ENCODE measurements at regions not wholly inside any gene's neighbourhood (a gene's known extent, or its start where the extent isn't known, plus 50 kb on each side); places are given as distances from the start of the nearest gene placed in this dataset.

DNA sequence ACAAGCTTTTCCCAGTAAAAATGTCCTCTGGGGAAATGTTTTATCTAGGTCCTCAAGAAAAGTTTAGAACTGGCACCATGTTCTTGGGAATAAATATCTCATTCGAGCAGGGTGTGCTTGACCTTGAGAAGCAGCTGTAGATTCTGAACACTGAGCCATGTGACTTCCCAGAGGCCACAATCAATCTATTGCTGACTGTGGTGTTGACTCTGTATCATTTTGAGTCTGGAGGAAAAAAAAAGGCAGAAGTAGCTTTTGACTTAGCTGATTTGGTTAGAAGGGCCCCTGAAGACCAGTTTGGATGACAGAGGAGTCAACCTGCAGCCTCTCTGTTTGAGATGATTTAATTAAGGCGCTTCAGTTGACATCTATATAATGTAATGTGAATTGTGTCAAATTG is 592.4 kb upstream of the SEL1L start:
- Histone ChIP-seq H4K8ac (ENCODE audit: low read length) (no peak overlapping the region), H2AK5ac (ENCODE audit: low read length, severe bottlenecking) (no peak overlapping the region), H3K18ac (ENCODE audit: low read depth in 1 of 2, low read length in 2 of 2) (no peak overlapping the region), H2AFZ (ENCODE audit: low read depth, low read length) (no peak overlapping the region), H3K27ac (ENCODE audit: low read length, poor library complexity, severe bottlenecking) (no peak overlapping the region), H3K4ac (ENCODE audit: low read depth in 1 of 2, low read length in 2 of 2) (no peak overlapping the region), H3K14ac (ENCODE audit: low read length in 2 of 2) (no peak overlapping the region), H3K36me3 (ENCODE audit: control insufficient read depth in 1 of 2, insufficient read depth in 2 of 2, low read depth in 1 of 2, low read length in 2 of 2) (no peaks in the 10 kb centered on the region), H2BK5ac (ENCODE audit: low read depth, low read length, poor library complexity, severe bottlenecking) (no peak overlapping the region), H3K4me2 (ENCODE audit: low read length, poor library complexity, severe bottlenecking) (no peak overlapping the region), H2BK120ac (ENCODE audit: low read depth, low read length) (no peak overlapping the region), H3K9me3 (ENCODE audit: control insufficient read depth, low read length) (peaks cover 4% of the 10 kb centered on the region), H4K91ac (ENCODE audit: low read length) (no peak overlapping the region), H3K27me3 (ENCODE audit: control insufficient read depth in 1 of 2, insufficient read depth in 1 of 2, low read length in 2 of 2) (no peaks in the 10 kb centered on the region), H2BK12ac (ENCODE audit: low read length in 2 of 2) (no peak overlapping the region), H3K79me1 (replicated peaks; ENCODE audit: low read length, poor library complexity, severe bottlenecking) (no peaks in the 10 kb centered on the region), H3K23ac (ENCODE audit: low read length in 2 of 2) (no peak overlapping the region), H3K4me1 (ENCODE audit: control insufficient read depth, insufficient read depth, low read depth, low read length) (no peaks in the 10 kb centered on the region), H3K4me3 (ENCODE audit: insufficient read depth in 1 of 2, low read depth in 1 of 2, low read length in 2 of 2) (no peak overlapping the region), H2BK15ac (ENCODE audit: low read depth, poor library complexity, severe bottlenecking) (no peak overlapping the region), H3K9ac (ENCODE audit: low read length) (no peak overlapping the region)
- no peak for DNase-seq
- WGBS, result 16% methylated on average over 1 of the region's 2 CpGs

DNA sequence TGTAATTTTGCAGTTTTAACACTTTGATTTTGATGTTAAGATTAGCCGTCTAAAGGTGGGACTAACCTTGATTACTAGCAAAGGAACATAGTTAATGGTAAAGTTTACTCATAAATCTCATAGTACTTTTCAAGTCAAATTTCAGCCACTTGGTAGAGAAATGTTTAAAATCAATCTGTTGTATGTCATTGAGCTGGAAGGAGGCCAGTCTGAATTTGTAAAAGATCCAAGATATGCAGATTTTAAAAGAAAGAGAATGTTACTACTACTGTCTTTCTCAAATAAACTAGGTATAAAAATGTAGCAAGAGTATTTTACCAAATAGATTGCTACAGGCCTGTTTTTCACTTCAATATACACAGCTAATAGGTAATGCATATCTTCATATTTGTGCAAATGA is 600.8 kb upstream of the SEL1L start:
- H2AK5ac ChIP-seq (ENCODE audit: low read length, severe bottlenecking), result no peak overlapping the region
- H2BK15ac ChIP-seq (ENCODE audit: low read depth, poor library complexity, severe bottlenecking), result no peak overlapping the region
- H2BK12ac ChIP-seq (ENCODE audit: low read length in 2 of 2), result no peak overlapping the region
- H3K9ac ChIP-seq (ENCODE audit: low read length), result no peak overlapping the region
- DNase-seq, result no peak
- H3K4me3 ChIP-seq (ENCODE audit: insufficient read depth in 1 of 2, low read depth in 1 of 2, low read length in 2 of 2), result no peak overlapping the region
- no peak overlapping the region for H2BK5ac ChIP-seq (ENCODE audit: low read depth, low read length, poor library complexity, severe bottlenecking)
- H3K9me3 ChIP-seq (ENCODE audit: control insufficient read depth, low read length), result peaks cover 20% of the 10 kb centered on the region
- no peak overlapping the region for H3K4me2 ChIP-seq (ENCODE audit: low read length, poor library complexity, severe bottlenecking)
- no peak overlapping the region for H3K18ac ChIP-seq (ENCODE audit: low read depth in 1 of 2, low read length in 2 of 2)
- H3K27ac ChIP-seq (ENCODE audit: low read length, poor library complexity, severe bottlenecking), result no peak overlapping the region
- no peak overlapping the region for H2AFZ ChIP-seq (ENCODE audit: low read depth, low read length)
- no CpG with 5 or more reads among the region's 1 CpG for WGBS
- H3K14ac ChIP-seq (ENCODE audit: low read length in 2 of 2), result no peak overlapping the region
- H3K4ac ChIP-seq (ENCODE audit: low read depth in 1 of 2, low read length in 2 of 2), result no peak overlapping the region
- H3K36me3 ChIP-seq (ENCODE audit: control insufficient read depth in 1 of 2, insufficient read depth in 2 of 2, low read depth in 1 of 2, low read length in 2 of 2), result no peaks in the 10 kb centered on the region
- H4K8ac ChIP-seq (ENCODE audit: low read length), result no peak overlapping the region
- H3K79me1 ChIP-seq (replicated peaks; ENCODE audit: low read length, poor library complexity, severe bottlenecking), result no peaks in the 10 kb centered on the region
- no peak overlapping the region for H3K23ac ChIP-seq (ENCODE audit: low read length in 2 of 2)
- H3K4me1 ChIP-seq (ENCODE audit: control insufficient read depth, insufficient read depth, low read depth, low read length), result no peaks in the 10 kb centered on the region
- no peak overlapping the region for H2BK120ac ChIP-seq (ENCODE audit: low read depth, low read length)
- no peak overlapping the region for H4K91ac ChIP-seq (ENCODE audit: low read length)
- H3K27me3 ChIP-seq (ENCODE audit: control insufficient read depth in 1 of 2, insufficient read depth in 1 of 2, low read length in 2 of 2), result no peaks in the 10 kb centered on the region

DNA sequence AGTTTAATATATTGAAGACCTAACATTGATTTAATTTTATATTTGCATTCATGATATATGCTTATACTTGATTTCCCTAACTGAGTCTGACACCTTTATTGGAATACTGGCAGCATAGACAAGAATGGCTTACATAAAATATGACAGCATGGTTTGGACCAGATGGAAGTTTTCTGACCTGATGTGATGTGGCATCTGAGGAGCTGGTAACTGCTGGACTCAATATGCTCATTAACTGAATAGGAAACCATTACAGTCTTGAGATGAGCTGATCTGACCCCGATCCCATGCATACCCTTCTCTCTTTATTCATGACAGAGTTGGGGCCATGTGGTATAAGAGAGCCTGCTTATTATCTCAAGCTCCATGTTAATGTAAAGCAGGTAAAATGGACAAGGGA is 604.8 kb upstream of the SEL1L start:
- H3K4me3 ChIP-seq (ENCODE audit: insufficient read depth in 1 of 2, low read depth in 1 of 2, low read length in 2 of 2), result no peak overlapping the region
- H4K8ac ChIP-seq (ENCODE audit: low read length), result no peak overlapping the region
- WGBS, result 20% methylated on average over 1 of the region's 1 CpG

DNA sequence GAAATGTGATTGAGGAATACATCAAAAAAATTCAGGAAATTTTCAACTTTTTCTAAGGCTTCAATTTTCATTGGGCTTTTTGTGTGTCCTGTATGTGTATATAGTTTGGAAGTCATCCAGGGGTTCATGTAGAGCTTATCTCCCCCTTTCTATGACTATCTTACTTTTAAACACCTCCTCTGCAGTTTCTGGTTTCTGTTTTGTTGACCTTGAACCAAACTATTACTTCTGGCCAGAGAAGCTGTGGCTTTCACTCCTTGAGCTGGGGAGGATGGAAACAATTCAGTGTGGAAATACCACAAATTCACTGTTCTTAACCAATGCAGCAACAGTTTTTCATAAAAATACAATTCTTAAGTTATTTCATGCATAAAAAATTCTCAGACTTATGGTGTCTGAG is 613.2 kb upstream of the SEL1L start:
- Histone ChIP-seq H3K14ac (ENCODE audit: low read length in 2 of 2) (no peak overlapping the region), H3K4me1 (ENCODE audit: control insufficient read depth, insufficient read depth, low read depth, low read length) (no peaks in the 10 kb centered on the region), H2BK120ac (ENCODE audit: low read depth, low read length) (no peak overlapping the region), H3K4me2 (ENCODE audit: low read length, poor library complexity, severe bottlenecking) (no peak overlapping the region), H3K79me1 (replicated peaks; ENCODE audit: low read length, poor library complexity, severe bottlenecking) (no peaks in the 10 kb centered on the region), H3K23ac (ENCODE audit: low read length in 2 of 2) (no peak overlapping the region), H3K4ac (ENCODE audit: low read depth in 1 of 2, low read length in 2 of 2) (no peak overlapping the region), H3K9ac (ENCODE audit: low read length) (no peak overlapping the region), H3K36me3 (ENCODE audit: control insufficient read depth in 1 of 2, insufficient read depth in 2 of 2, low read depth in 1 of 2, low read length in 2 of 2) (no peaks in the 10 kb centered on the region), H4K91ac (ENCODE audit: low read length) (no peak overlapping the region), H3K27ac (ENCODE audit: low read length, poor library complexity, severe bottlenecking) (no peak overlapping the region), H3K27me3 (ENCODE audit: control insufficient read depth in 1 of 2, insufficient read depth in 1 of 2, low read length in 2 of 2) (no peaks in the 10 kb centered on the region), H4K8ac (ENCODE audit: low read length) (no peak overlapping the region), H3K18ac (ENCODE audit: low read depth in 1 of 2, low read length in 2 of 2) (no peak overlapping the region), H2BK12ac (ENCODE audit: low read length in 2 of 2) (no peak overlapping the region), H2BK5ac (ENCODE audit: low read depth, low read length, poor library complexity, severe bottlenecking) (no peak overlapping the region), H2AFZ (ENCODE audit: low read depth, low read length) (no peak overlapping the region), H3K4me3 (ENCODE audit: insufficient read depth in 1 of 2, low read depth in 1 of 2, low read length in 2 of 2) (no peak overlapping the region), H2AK5ac (ENCODE audit: low read length, severe bottlenecking) (no peak overlapping the region), H3K9me3 (ENCODE audit: control insufficient read depth, low read length) (no peaks in the 10 kb centered on the region), H2BK15ac (ENCODE audit: low read depth, poor library complexity, severe bottlenecking) (no peak overlapping the region)
- DNase-seq, result no peak

More for the DNA sequence above, 604.8 kb upstream of the SEL1L start:
- Histone ChIP-seq H2AK5ac (ENCODE audit: low read length, severe bottlenecking) (no peak overlapping the region), H3K27ac (ENCODE audit: low read length, poor library complexity, severe bottlenecking) (no peak overlapping the region), H3K4me2 (ENCODE audit: low read length, poor library complexity, severe bottlenecking) (no peak overlapping the region), H2BK12ac (ENCODE audit: low read length in 2 of 2) (no peak overlapping the region), H3K36me3 (ENCODE audit: control insufficient read depth in 1 of 2, insufficient read depth in 2 of 2, low read depth in 1 of 2, low read length in 2 of 2) (no peaks in the 10 kb centered on the region), H2AFZ (ENCODE audit: low read depth, low read length) (no peak overlapping the region), H3K27me3 (ENCODE audit: control insufficient read depth in 1 of 2, insufficient read depth in 1 of 2, low read length in 2 of 2) (no peaks in the 10 kb centered on the region), H3K4me1 (ENCODE audit: control insufficient read depth, insufficient read depth, low read depth, low read length) (no peaks in the 10 kb centered on the region), H3K9me3 (ENCODE audit: control insufficient read depth, low read length) (peaks cover 20% of the 10 kb centered on the region), H2BK15ac (ENCODE audit: low read depth, poor library complexity, severe bottlenecking) (no peak overlapping the region), H3K18ac (ENCODE audit: low read depth in 1 of 2, low read length in 2 of 2) (no peak overlapping the region), H3K23ac (ENCODE audit: low read length in 2 of 2) (no peak overlapping the region), H2BK120ac (ENCODE audit: low read depth, low read length) (no peak overlapping the region), H2BK5ac (ENCODE audit: low read depth, low read length, poor library complexity, severe bottlenecking) (no peak overlapping the region), H3K4ac (ENCODE audit: low read depth in 1 of 2, low read length in 2 of 2) (no peak overlapping the region), H4K91ac (ENCODE audit: low read length) (no peak overlapping the region), H3K79me1 (replicated peaks; ENCODE audit: low read length, poor library complexity, severe bottlenecking) (no peaks in the 10 kb centered on the region), H3K9ac (ENCODE audit: low read length) (no peak overlapping the region), H3K14ac (ENCODE audit: low read length in 2 of 2) (no peak overlapping the region)
- DNase-seq, result no peak
